ENCODE measurements at regions not wholly inside any gene's neighbourhood (a gene's known extent, or its start where the extent isn't known, plus 50 kb on each side); places are given as distances from the start of the nearest gene placed in this dataset.

DNA sequence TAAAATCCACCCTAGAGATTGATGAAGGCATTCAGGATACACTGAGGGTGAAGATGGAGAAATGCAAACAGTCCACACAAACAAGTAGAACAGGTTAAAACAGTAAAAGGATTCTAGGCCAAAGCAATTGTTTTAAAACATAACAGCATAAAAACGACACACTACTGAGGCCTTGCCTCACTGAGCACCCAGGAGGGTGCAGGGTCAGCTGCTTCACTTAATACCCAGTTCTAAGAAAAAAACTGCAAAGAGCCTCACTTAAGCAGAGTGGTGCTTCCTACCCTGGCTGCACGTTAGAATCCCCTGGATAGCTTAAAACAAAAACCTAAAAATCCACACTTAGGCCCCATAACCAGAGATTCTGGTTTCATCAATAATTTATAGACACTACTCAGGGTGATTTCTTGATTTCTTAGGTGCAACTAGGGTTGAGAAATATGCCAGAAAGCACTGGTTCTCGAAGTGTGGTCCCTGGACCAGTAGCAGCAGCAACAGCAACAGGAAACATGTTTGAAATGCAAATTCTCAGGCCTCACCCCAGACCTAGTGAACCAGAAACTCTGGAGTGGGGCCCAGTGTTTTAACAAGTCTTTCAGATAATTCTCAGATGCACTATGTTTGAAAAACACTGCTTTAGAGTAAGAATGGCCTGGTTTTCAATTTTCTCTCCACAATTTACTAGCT is 279.1 kb downstream of the ZEB2 start:
- DNase-seq: no peak

DNA sequence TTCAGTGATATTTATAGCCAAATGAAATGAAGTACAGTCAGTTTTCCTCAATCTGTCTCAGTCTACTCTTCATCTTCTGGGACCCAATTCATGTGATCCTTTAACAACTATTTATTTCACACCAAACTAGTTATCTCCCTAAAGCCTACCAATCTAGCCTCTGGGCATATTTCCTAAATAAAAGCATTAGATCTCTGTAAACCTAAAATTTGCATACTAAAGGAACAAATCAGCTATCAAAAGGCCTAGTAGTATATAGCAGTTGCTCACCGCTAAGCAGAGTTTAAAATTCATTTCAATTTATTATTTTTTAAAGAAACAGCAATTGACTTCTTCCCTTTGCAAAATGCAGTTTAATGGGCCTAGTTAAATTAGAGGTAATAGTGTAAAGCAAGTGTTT is 280.2 kb downstream of the ZEB2 start:
- DNase-seq: no peak

DNA sequence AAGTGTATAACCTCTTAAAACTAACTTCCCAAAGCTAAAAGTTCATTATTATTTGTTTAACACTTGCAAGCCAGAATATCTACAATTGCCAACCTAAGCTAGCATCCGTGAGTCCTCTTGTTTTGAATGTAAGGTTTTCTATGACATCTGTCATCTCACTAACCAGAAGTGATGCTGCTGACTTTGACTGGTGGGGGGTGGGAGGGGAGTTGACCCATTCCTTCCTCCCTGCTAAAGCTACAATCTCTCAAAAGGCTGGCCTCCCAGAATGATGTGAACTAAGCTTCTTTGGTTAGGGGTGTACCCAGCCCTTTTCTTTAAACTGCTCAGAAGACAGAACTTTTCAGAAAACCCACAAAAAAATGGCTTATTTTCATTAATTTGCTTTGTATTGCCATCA is 280.6 kb downstream of the ZEB2 start:
- no peak for DNase-seq

DNA sequence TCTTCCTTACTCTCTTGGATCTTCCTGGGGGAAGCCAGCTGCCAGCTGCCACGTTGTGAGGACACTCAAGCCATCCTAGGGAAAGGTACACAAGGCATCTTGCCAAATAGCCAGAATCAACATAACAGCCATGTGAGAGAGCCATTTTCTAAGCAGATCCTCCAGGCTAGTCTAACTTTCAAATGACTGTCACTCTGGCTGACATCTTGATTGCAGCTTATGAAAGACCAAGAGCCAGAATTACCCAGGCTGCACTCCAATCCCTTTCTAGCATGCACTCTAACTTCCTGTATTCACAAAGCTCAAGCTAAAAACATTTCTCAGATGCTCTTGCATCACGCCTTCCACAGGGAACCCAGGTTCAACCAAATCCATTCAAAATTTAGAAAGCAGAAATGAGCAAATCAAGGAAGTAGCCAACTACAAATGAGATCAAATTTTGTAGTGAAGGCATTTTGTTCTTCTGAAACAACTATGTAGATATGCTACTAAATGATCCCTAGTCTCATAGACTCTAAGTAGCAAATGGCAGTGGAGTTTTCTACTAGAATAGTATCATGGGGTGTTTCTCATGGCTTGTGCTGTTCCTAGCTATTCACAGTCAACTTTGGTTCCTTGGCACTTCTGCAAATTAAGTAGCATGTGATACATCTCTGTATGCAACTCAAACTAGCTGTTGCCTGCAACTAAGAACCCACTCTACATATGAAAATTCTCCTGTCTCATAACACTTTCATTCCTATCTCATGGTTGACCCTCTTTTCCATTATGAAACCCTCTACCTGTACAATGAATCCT is 281.9 kb downstream of the ZEB2 start:
- peak; percentile 87 for DNase-seq

DNA sequence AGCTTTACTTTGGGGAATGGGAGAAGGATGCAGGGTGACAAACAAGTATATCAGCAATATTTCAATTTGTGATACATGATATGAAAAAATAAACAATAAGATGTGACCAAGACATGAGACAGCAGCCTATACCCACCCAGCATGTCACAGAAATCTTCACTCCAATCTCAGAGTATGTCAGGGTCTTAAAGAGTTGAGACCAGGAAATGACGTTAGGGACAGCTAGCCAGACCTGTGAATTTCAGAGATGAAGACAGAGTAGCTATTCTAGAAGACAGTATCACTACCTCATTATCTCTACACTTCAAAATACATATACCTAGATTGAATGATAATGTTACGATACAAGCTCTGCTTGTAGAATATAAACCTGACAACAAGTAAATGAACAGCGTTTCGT is 282.8 kb downstream of the ZEB2 start:
- DNase-seq: no peak

DNA sequence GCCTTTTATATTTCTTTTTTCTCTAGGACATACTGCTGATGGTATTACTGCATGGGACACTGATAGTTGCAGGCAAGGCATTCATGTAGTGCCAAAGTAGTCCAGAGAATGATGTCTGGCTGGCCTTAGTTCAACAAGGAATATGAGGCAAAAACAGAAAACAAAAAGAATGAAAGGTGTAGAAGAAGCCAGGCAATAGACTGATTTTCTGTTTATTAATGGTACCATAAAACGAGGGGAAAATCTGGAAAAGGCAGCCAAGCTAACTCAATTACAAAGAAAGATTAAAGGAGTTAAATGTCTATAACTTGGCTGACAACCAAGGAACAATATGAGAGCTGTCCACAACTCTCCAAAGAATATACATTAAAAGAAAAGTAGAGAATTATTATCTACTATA is 284.9 kb downstream of the ZEB2 start:
- DNase-seq: no peak

DNA sequence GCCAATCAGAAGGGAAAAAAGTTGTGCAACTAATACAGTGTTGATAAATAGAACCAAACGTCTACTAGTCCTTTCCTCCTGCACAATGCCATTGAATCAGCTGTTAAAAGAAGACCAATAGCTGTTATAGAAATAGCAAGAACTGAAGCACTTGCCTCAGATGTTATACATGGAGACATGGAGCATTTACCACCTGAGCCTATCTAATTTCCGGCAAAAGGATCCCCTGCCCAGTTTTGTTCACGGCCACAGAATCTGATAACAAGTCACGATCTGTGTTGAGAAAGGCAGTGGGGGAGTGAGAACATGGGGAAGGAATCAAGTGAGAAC is 285.4 kb downstream of the ZEB2 start:
- no peak for DNase-seq

DNA sequence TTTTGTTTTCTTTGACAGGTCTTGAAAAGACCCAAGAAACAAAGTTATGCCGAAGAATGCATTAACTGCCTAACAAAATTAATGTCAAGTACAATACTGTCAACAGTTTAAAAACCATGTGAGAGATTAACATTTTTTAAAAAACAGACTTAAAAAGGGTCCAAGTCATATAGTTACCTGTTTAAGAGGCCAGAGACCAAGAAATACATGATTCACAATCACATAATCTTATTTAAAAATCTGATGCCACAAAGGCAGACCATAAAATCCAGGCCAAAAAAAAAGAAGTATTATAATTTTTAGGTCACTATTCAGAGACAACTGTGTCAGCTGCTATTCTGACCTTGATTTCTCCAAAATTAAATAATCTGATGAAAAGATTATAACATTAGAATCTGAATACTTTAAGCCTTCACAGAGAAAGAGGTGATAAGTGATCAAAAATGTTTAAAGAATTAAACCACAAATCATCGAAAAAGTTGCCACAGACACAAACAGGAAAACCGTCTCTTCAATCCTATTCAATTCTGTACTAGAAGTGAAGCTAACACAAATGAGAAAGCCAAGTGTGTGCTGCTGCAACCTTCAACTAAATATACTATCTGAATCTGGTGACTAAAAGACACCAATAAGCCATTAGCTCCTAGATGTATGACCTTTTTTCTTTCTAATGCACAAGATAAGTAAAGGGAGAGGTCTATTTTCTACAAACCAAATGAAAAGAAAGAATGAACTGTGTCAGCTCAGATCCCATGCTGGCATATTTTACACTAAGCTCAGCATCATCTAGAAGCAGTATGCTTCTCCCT is 286.0 kb downstream of the ZEB2 start:
- DNase-seq: no peak

DNA sequence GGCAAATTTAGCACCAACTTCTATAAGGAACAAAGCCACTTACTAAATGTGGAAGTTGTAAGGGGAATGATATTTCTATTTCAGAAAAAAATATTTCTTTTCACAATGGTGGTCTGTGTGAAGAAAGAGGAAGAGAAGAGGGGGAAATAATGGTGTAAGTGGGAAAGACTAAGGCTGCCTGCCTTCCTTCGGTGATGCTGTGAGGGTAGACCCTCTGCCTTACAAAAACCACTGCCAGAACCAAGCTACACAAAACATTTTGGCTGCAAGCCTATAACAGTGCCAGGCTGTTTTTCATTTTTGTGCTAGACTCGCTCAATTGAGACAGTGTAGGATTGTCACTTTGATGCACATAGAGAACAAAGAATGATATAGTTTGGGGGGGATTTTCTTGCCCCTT is 286.6 kb downstream of the ZEB2 start:
- peak; percentile 41 for DNase-seq

DNA sequence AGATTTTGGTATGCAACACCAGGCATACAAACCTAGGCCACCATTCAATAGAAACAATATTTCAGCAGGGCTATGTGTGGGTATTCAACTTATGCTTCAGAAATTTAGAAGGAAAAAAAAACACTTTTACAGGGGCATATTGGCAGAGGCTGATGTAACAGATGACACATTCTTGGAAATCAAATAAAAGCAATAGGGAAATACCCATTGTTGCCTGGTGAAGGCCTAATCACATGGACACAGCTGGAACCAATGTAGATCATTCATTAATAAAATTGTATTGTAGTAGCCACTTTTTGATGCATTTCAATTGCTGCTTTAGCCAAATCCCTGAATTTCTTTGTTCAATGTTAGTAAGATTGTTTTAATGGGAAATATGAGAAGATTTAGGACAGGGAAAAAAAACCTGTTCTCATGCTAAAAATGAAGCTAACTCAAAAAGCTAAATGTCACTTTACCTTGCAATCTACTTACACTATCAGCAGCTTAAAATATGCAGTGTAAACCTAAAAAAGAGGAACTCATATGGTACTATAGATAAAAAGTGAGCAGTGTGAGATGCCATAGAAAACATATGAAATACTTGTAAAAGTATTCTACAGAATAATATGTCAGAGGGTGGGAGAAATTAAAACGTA is 289.4 kb downstream of the ZEB2 start:
- peak; percentile 72 for DNase-seq

DNA sequence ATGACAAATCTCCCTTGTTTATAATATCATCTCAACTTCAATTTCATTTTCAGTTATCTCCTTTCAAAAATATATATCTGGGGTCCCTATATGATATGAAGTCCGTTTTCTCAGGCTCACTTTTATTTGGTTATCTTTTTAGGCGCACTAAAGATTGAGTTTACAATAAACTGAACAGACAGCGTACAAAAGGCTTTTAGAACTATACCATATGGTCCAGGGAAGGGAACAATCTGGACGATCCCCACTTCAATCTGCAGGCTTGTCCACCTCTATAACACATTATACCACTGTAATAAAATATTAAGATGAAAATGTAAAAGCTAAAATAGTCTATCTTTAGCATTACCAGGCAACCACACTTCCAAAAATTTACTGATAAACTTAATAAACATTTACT is 289.9 kb downstream of the ZEB2 start:
- DNase-seq: no peak

DNA sequence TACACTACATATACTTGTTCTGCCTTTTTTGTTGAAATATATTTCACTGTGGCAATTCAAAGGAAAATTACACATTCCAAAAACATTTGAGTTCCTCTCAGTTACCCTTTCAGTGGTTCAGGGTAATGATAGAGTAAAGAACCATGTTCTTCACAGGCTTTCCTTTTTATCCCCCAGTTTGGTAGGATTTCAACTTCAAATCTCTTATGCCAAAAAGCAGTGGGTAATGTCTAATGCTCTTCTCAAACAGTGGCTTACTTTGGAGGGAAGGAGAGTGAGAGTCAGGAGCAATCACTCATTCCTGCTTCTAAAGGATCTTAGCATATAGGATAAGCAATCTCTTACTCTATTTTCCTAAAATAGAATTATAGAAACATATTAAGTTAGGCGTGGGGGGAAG is 290.6 kb downstream of the ZEB2 start:
- no peak for DNase-seq

DNA sequence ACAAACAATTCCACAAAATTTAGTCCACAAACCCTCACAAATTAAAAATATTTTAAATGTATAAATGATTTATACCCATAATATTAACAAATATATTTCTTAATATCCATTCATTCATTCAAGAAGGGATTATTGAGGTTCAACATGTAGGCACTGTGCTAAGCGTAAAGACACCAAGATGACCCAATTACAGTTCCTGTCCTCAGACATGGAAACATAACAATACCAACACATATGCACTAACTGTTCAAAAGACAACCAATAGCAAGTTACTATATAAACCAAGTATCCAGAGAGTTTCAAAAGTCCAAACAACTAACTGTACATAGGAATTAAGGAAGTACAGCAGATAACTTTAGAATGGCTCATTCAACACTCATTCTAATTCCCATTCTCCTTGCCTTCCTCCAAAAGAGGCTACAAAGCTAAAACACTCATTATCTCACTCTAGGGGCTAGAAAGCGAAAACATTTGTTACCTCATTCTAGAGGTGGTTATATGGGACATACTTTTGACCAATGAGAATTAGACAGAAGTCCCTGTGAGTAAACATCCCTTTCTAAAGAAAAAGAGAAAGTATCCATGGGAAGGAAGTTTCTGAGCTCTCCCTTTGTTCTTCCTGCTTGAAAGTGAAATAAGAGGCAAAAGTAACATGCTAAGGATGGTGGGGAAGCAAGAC is 292.4 kb downstream of the ZEB2 start:
- DNase-seq: peak; percentile 67

DNA sequence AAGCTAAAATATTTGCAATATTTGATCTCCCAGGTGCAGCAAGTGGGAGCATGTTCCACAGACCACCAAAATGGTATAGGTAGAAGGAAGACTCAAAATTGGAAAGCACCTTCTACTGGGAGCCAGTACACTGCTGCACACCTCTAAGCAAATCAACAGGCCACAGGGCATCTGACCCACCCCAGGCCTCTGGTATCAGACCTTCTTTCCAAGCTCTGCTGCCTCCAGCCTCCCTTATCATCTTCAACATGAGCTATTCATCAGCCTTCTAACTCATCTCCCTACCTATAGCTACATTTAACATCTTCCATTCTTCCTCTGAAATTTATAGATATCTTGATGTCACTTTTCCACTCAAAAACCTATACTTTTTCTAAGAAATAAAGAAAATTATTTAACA is 294.8 kb downstream of the ZEB2 start:
- DNase-seq: no peak

DNA sequence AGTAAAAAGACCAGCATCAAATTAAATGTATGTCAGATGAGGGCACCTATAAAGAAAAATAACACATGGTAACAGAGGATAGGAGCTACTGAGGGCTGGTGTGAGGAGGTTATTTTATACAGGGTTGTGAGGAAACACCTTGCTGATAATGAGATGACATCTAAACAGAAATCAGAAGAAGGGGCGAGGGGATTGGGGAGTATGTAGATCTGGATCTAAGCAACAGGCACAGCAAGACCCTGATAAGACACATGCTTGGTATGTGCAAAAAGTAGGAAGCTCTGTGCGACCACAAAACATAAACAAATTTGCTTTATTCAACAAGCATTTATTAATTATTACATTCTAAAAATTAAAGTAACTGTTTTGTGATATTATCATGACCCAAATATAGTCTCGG is 295.4 kb downstream of the ZEB2 start:
- no peak for DNase-seq

DNA sequence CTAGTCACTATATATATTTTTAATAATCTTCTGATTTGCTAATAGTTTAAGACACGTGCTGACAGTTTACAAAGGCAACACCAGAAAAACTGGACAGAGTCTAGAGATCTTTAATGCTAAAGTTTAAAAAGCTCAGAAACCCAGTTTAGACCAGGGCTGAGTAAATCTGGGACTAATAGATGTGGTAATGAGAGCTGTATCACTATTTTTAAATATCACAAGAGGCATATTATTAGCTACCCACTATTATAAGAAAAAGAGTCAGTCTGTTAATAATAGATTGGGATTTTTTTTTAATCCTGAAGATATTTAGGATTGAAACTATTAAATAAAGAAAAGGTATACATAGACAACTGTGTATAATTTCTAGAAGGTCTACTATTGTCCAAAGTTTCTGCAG is 299.9 kb downstream of the ZEB2 start:
- DNase-seq: no peak

DNA sequence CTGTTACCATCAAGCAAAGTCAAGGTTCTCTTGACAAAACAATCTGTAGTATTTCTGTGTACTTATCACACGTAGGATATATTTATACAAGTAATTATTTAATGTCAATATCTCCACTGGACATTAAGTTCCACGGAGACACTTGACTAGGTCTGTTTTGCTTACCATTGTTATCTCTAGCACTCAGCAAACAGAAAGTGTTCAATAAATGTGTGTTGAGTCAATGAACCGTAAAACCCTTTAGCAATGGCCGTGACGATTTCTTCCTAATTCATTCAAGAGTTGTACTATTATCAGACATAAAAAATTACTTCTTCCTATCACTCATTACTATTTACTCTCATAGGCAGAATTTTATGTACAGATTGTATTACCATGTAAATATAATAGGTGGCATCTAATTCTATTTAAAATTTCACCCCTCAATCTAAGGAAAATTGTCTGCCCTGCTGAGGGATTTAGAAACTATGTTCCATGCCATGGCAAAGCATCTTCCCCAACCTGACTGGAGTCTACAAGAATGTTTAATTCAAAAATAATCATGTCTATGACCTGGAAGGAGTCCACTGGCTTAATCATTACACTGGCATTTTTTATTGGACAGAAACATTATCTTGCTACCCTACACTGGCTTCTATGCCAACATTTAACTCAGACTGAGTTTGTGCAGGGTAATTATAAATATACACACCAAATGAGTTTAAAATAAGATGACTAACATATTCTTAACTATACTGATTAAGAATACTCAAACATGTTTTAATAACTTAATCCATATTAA is 301.9 kb downstream of the ZEB2 start:
- DNase-seq: no peak

DNA sequence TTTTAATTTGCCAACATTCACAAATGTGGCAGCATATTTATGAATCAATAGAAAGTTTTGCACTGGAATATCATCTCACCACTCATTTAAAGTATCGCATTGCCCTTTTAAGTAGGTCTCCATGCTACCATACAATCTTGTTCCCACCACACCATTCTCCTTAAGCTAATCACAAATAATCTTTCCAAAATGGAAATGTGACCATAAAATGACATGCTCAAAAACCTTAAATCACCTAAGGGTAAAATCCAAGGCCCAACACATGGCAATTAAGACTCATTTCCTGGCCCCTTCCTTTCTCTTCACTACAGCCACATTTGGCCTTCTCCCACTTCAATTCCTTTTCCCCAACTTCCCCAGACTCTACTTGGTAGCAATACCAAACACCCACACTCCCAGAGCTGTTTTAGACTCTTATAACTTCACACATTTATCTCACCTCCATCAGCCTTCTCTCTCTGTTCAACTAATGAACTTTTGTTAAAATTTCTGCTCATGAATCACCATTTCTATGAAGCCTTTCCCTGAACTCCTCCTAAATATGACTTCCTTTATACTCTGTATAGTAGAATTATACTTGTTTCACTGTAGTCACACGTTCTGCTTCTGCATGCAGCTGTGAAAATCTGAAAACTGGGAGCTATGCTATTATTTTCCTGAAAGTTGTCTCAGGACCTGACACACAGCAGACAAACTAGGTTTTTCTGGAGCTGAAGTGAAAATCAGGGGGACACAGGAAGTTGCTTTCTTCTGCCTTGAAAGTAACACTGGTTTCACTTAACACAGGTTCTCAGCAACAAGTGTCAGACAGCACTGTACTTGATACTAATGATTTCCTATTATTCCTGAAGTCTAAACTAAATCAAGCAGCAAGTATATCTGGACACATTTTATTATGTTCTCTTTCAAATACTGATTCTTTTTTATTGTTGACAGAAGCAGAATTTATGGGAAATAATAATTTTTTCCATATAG is 303.9 kb downstream of the ZEB2 start:
- DNase-seq: no peak

DNA sequence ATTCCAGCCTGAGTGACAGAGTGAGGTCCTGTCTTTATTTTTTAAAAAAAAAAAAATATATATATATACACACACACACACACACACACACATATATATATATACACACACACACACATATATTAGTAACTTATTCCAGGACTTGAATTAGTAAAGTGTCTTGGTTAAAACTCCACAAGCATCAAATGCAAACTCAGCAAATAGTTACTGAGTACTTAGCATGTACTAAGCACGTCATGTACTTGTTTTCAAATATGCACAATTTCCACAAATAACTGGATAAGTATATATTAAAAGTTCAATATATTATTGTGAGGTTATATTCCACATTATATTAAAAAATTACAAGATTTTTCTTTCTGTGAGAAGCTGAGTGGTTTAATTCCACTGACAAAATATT is 304.7 kb downstream of the ZEB2 start:
- no peak for DNase-seq

DNA sequence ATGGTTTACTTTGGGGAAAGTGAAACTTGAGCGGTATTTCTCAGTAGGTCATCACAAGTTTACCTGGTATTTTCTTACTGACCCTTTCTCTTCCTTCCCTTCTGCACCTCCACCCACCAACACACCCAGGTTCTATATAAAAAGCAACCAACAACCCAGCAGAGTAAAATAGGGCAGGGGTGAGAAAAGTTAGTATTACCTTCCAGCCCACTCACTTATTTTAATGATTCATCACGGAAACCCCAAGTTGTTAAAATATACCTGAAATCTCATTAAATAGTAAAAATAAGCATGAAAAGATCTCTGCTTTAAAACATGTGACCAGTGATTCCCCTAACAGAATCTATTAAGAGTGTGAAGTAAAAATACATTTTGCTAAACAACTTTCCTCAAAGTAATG is 306.1 kb downstream of the ZEB2 start:
- no peak for DNase-seq

DNA sequence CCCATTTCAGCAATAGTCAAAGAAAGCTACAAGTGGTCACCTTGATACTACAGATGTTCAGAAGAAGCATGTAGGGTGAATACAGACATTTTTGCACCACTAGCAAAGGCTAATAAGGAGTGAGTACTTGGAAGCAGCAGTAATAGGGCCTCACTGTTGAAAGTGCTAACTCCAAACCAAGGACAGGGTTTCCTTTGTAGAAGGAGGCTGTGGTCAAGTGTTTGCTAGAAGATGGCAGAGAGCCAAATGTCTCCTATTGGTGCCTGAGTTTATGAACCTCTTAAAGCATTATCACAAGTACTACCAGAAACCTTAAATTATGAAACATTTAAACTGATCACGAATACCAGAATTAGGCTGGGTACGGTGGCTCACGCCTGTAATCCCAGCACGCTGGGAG is 308.1 kb downstream of the ZEB2 start:
- no peak for DNase-seq
